ENCODE measurements at regions not wholly inside any gene's neighbourhood (a gene's known extent, or its start where the extent isn't known, plus 50 kb on each side); places are given as distances from the start of the nearest gene placed in this dataset.

DNA sequence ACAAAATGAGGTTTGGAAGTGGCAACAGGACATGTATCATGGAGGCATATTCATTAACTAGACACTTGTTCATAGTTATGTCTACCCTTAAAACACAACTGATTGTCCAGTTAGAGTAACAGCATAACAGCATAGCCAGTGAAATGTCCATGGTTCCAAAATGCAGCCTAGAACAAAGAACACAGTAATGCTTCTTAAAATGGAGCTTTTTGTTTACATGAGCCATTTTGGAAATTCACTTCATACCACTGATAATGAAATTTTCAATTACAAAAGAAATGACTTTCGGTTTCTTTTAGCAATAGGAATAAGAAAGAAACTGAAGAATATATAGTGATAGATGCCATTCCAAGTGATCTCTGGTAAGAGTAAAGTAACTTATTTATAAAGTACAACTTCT, 111.1 kb upstream of the DST start:
- no peak for TF ChIP-seq Cebpa-rat (IDR thresholded peaks at IDR 0.05)
- Histone ChIP-seq H3K4me2 (no peak overlapping the region), H3K9ac (no peak overlapping the region), H3K36me3 (no peaks in the 10 kb centered on the region), H3K4me1 (no peaks in the 10 kb centered on the region), H3K4me3 (no peak overlapping the region), H3K9me3 (no peaks in the 10 kb centered on the region), H4K20me1 (peaks cover 28% of the 10 kb centered on the region; the same call in 1 of the 2 replicates), H3K27ac (no peak overlapping the region), H3K27me3 (no peaks in the 10 kb centered on the region)

DNA sequence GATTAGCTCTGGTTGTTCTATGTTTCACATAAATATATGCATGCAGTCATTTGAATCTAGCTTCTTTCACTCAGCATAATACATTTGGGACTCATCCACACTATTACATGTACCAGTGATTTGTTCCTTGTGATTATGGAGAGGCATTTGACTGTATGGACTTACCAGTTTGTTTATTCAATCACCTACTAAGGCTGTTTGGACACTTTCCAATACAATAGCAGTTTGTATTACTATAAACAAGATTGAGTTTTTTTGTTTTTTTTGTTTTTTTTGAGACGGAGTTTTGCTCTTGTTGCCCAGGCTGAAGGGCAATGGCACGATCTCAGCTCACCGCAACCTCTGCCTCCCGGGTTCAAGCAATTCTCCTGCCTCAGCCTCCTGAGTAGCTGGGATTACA, 109.8 kb upstream of the DST start:
- no peaks in the 10 kb centered on the region for H3K27me3 ChIP-seq
- no peaks in the 10 kb centered on the region for H3K4me1 ChIP-seq
- H3K9me3 ChIP-seq = no peaks in the 10 kb centered on the region

DNA sequence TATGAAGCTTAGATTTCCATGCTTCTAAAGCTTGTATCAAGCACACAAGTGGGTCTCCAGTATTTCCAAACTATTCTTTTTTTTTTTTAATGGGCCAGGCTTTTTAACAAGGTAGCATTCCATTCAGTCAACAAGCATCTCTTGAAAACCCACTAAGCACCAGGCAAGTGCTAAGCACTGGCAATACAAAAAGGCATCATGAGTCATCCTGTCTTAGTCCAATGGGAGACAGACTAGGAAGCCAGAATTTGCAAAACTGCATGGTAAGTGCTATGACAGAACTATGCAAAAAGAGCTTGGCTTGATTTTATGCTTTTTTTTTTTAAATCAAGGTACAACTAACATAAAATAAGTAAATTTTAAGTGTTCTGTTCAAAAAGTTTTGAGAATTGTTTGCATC, 109.3 kb upstream of the DST start:
- H4K20me1 ChIP-seq = peaks cover 11% of the 10 kb centered on the region; the same call in 1 of the 2 replicates
- H3K9me3 ChIP-seq = no peaks in the 10 kb centered on the region
- no peak overlapping the region for H3K9ac ChIP-seq
- no peak overlapping the region for H3K27ac ChIP-seq
- H3K4me2 ChIP-seq = no peak overlapping the region
- H3K27me3 ChIP-seq = no peaks in the 10 kb centered on the region
- TF ChIP-seq Cebpa-rat (IDR thresholded peaks at IDR 0.05) = no peak
- H3K4me1 ChIP-seq = no peaks in the 10 kb centered on the region
- no peak overlapping the region for H3K4me3 ChIP-seq
- H3K36me3 ChIP-seq = no peaks in the 10 kb centered on the region

More for the DNA sequence above, 109.8 kb upstream of the DST start:
- H3K4me2 ChIP-seq = no peak overlapping the region
- H3K9ac ChIP-seq = no peak overlapping the region
- no peaks in the 10 kb centered on the region for H3K36me3 ChIP-seq
- H3K4me3 ChIP-seq = no peak overlapping the region
- TF ChIP-seq Cebpa-rat (IDR thresholded peaks at IDR 0.05) = no peak
- H3K27ac ChIP-seq = no peak overlapping the region
- peaks cover 17% of the 10 kb centered on the region; the same call in 1 of the 2 replicates for H4K20me1 ChIP-seq

DNA sequence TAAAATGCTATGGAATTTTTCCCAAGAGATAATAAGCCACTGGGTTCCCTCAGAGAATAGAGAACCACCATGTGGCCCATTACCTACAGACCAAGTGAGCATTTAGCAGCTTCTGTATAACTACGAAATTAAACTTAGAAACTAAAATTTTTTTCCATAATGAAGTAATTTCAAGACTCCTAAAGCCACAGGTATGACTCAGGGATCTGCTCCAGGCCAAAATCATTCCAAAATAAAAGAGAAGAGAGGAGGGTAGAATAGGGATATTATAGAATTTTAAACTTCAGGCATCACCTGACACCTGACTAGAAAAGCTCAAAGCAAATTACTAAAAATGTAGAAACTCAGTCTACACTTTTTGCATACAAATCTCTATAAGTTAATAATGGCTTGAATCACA, 108.9 kb upstream of the DST start:
- H4K20me1 ChIP-seq = peaks cover 11% of the 10 kb centered on the region; the same call in 1 of the 2 replicates
- no peaks in the 10 kb centered on the region for H3K27me3 ChIP-seq
- no peak for TF ChIP-seq Cebpa-rat (IDR thresholded peaks at IDR 0.05)
- no peaks in the 10 kb centered on the region for H3K4me1 ChIP-seq
- no peaks in the 10 kb centered on the region for H3K9me3 ChIP-seq
- H3K9ac ChIP-seq = no peak overlapping the region
- no peaks in the 10 kb centered on the region for H3K36me3 ChIP-seq
- H3K27ac ChIP-seq = no peak overlapping the region
- H3K4me2 ChIP-seq = no peak overlapping the region
- no peak overlapping the region for H3K4me3 ChIP-seq

DNA sequence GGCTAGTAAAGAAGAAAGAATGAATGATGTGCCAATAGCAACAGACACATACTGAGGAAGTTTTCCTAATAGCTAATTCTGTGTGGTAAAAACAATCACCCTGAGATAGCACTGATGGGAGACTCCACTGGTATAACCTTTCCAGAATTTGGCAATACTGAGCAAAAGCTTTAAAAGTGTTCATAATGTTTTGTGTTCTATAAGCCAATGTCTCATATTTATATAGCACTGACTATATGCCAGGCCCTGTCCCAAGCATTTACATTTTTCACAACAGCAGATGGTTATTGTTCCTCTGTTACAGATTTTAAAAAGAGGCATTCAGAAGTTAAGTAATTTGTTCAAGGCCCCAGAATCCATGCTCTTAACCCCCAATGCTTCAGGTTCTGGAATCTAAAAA, 108.0 kb upstream of the DST start:
- H3K4me2 ChIP-seq = no peak overlapping the region
- no peak overlapping the region for H3K27ac ChIP-seq
- H3K36me3 ChIP-seq = no peaks in the 10 kb centered on the region
- no peak for TF ChIP-seq Cebpa-rat (IDR thresholded peaks at IDR 0.05)
- H3K27me3 ChIP-seq = no peaks in the 10 kb centered on the region
- H3K4me1 ChIP-seq = no peaks in the 10 kb centered on the region
- no peak overlapping the region for H3K9ac ChIP-seq
- no peak overlapping the region for H3K4me3 ChIP-seq
- peaks cover 2% of the 10 kb centered on the region; the same call in 1 of the 2 replicates for H4K20me1 ChIP-seq
- no peaks in the 10 kb centered on the region for H3K9me3 ChIP-seq

DNA sequence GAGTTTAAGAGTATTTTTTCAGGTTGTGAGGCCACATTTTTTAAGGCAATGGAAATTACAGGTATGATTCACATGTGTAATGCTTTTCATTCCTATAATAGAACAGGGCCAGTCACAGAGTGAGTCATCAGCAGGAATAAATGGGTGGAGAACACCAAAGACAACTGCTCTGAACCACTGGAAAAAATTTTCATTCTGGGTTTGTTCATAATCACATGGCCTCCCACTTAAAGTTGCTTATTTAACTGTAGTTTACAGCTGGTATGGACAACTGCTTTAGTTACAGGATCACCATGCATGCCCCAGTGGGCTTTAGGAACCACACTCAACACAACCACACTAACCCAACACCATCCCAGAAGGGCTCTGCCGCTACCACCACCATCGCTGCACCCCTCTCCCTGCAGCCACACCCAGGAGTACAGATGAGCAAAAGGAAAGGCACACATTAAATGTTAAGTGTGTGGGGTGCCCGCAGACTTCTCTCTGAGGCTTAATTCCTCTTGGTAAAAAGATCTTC, 107.0 kb upstream of the DST start:
- no peak overlapping the region for H3K4me2 ChIP-seq
- no peaks in the 10 kb centered on the region for H3K4me1 ChIP-seq
- no peaks in the 10 kb centered on the region for H3K27me3 ChIP-seq
- H3K9me3 ChIP-seq = no peaks in the 10 kb centered on the region
- no peak overlapping the region for H3K4me3 ChIP-seq
- no peak overlapping the region for H3K27ac ChIP-seq
- no peaks in the 10 kb centered on the region for H4K20me1 ChIP-seq
- H3K36me3 ChIP-seq = no peaks in the 10 kb centered on the region
- no peak for TF ChIP-seq Cebpa-rat (IDR thresholded peaks at IDR 0.05)
- no peak overlapping the region for H3K9ac ChIP-seq

DNA sequence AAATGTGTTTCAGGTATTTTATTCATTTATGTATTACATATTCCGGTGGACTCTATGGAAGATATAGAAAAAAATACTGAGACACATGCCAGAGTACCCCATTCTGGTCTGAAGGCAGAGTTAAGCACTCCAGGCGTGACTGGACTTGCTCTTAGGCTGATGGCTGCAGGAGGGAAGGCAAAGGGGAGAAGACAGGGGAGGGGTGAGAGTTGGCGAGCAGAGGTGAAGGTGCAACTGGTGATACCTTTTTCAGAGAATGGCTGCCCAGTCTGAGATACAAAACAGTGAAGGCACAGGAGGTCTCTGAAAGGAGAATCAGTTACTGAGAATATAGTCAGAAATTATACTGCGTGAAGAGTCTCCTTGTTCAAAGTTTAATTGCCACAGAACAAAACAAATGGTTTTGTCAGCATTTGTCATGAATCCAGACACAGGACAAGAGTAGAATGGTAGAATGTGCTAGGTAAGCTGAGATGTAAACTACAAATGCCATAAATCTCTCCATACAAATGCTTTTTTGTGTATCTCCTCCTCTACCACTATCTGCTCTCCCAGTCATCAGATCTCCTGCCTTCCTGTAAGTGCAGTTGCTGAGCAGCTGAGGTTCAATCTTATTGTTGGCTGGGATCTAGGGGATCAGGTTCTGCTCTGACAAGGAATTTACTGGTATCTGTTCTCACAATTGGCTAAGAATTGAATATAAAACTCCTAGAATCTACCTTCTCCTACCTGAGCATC, 104.2 kb upstream of the DST start:
- no peak overlapping the region for H3K4me3 ChIP-seq
- no peaks in the 10 kb centered on the region for H3K27me3 ChIP-seq
- no peak overlapping the region for H3K9ac ChIP-seq

DNA sequence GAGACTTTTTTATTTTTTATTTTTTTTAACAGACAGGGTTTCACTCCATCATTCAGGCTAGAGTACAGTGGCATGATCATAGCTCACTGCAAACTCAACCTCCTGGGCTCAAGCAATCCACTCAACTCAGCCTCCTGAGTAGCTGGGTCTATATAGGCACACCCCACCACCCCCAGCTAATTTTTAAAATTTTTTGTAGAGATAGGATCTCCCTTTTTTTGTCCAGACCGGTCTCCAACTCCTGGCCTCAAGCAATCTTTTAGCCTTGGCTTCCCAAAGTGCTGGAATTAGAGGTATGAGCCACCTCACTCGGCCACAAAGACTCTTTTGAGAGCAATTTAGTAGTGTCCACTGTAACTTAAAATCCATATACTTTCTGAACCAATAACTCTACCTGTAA, 103.3 kb upstream of the DST start:
- Histone ChIP-seq H3K27me3 (no peaks in the 10 kb centered on the region), H3K4me1 (no peaks in the 10 kb centered on the region), H3K27ac (no peak overlapping the region), H3K4me2 (no peak overlapping the region), H3K4me3 (no peak overlapping the region), H4K20me1 (peaks cover 8% of the 10 kb centered on the region; the same call in 1 of the 2 replicates), H3K9ac (no peak overlapping the region), H3K36me3 (no peaks in the 10 kb centered on the region), H3K9me3 (no peaks in the 10 kb centered on the region)
- TF ChIP-seq Cebpa-rat (IDR thresholded peaks at IDR 0.05) = no peak

More for the DNA sequence above, 104.2 kb upstream of the DST start:
- H4K20me1 ChIP-seq = peaks cover 6% of the 10 kb centered on the region; the same call in 1 of the 2 replicates
- H3K9me3 ChIP-seq = no peaks in the 10 kb centered on the region
- no peaks in the 10 kb centered on the region for H3K4me1 ChIP-seq
- no peak overlapping the region for H3K27ac ChIP-seq
- no peak overlapping the region for H3K4me2 ChIP-seq
- no peaks in the 10 kb centered on the region for H3K36me3 ChIP-seq
- TF ChIP-seq Cebpa-rat (IDR thresholded peaks at IDR 0.05) = no peak

DNA sequence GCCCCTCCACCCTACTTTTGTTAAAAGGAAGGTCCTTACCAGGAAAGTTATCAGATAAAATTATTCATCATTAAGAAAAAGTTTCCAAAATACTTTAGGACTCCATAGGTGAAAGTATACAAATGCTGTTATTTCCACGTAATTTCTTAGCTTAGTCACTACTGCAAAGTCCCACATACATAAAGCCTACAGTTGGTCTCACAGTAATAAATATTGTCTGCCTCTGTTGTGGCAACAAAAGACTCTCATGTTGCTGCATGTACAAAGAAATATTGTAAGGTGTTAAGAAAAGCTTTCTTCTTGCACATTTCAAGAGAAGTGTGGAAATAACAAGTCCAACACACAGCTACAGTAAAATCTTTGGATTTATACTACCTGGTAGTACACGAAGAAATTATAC, 102.4 kb upstream of the DST start:
- H3K27me3 ChIP-seq = no peaks in the 10 kb centered on the region
- H3K36me3 ChIP-seq = no peaks in the 10 kb centered on the region
- H3K27ac ChIP-seq = no peak overlapping the region
- H3K4me3 ChIP-seq = no peak overlapping the region
- H4K20me1 ChIP-seq = peaks cover 8% of the 10 kb centered on the region; the same call in 1 of the 2 replicates
- H3K4me1 ChIP-seq = no peaks in the 10 kb centered on the region
- H3K9me3 ChIP-seq = no peaks in the 10 kb centered on the region
- no peak overlapping the region for H3K4me2 ChIP-seq
- H3K9ac ChIP-seq = no peak overlapping the region
- TF ChIP-seq Cebpa-rat (IDR thresholded peaks at IDR 0.05) = no peak

DNA sequence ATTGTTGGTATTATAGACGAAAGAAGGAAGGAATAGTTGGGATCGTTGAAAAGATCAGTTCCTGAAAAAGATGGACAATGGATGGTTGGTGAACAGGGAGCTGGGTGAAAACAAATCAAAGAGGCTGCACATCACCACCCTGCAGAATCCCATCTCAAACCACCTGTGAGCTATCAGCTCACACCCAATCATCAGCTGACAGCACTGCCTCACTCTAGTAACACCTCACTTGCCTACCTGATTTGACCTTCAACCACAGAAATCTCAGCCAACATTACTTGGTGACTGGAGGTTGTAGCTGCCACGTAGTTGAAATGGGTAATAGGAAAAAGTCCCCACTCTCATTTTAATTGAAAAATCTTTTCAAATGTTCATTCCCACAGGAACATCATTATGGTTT, 101.8 kb upstream of the DST start:
- H3K27me3 ChIP-seq = no peaks in the 10 kb centered on the region
- H3K9me3 ChIP-seq = no peaks in the 10 kb centered on the region
- H3K27ac ChIP-seq = no peak overlapping the region
- H3K36me3 ChIP-seq = no peaks in the 10 kb centered on the region
- H4K20me1 ChIP-seq = peaks cover 8% of the 10 kb centered on the region; the same call in 1 of the 2 replicates
- H3K4me2 ChIP-seq = no peak overlapping the region
- H3K9ac ChIP-seq = no peak overlapping the region
- H3K4me1 ChIP-seq = no peaks in the 10 kb centered on the region
- no peak overlapping the region for H3K4me3 ChIP-seq
- TF ChIP-seq Cebpa-rat (IDR thresholded peaks at IDR 0.05) = no peak

Measured in BLaER1 (cell line).